Fibroblast of the aortic adventitia (primary cell): ENCODE measurements at regions not wholly inside any gene's neighbourhood (a gene's known extent, or its start where the extent isn't known, plus 50 kb on each side); places are given as distances from the start of the nearest gene placed in this dataset.

Source experiments
- DNase-seq: peaks from one replicate; pipeline ENCODE4 v3.0.0-alpha.2; 2010; ENCODE audit warnings: low read depth
- H3K4me3 ChIP-seq: 2 replicates; pipeline ENCODE4 v1.5.1; 2011; ENCODE audit warnings: low read depth, mild to moderate bottlenecking, control low read depth, low read length, moderate library complexity
- CTCF ChIP-seq: IDR thresholded peaks from 2 replicates; pipeline ENCODE4 v1.5.1; 2011; ENCODE audit warnings: mild to moderate bottlenecking, low read length, control low read depth, inconsistent platforms; ENCODE audit not compliant: insufficient read depth

GRCh38 chr2:7609974-7610373 is 692.8 kb downstream of the RNF144A start:
- TF ChIP-seq CTCF, result no peak
- no peak for DNase-seq
- H3K4me3 ChIP-seq, result no peak overlapping the region

GRCh38 chr2:7611750-7612149 is 694.5 kb downstream of the RNF144A start:
- no peak for TF ChIP-seq CTCF
- H3K4me3 ChIP-seq, result no peak overlapping the region
- DNase-seq, result no peak

GRCh38 chr2:7612969-7613368 is 695.8 kb downstream of the RNF144A start:
- DNase-seq, result peak; percentile 38
- no peak overlapping the region for H3K4me3 ChIP-seq
- TF ChIP-seq CTCF, result no peak

GRCh38 chr2:7613831-7614230 is 696.6 kb downstream of the RNF144A start:
- TF ChIP-seq CTCF, result no peak
- no peak for DNase-seq
- no peak overlapping the region for H3K4me3 ChIP-seq

GRCh38 chr2:7618031-7618430 is 700.8 kb downstream of the RNF144A start:
- DNase-seq, result no peak
- no peak for TF ChIP-seq CTCF
- no peak overlapping the region for H3K4me3 ChIP-seq

- no peak overlapping the region for H3K4me3 ChIP-seq
- DNase-seq, result no peak
- TF ChIP-seq CTCF, result no peak
These were observed 702.2 kb downstream of the RNF144A start for GRCh38 chr2:7619203-7619970.

GRCh38 chr2:7620255-7620654 is 703.0 kb downstream of the RNF144A start:
- no peak for TF ChIP-seq CTCF
- H3K4me3 ChIP-seq, result no peak overlapping the region
- no peak for DNase-seq
